Suprapubic skin (tissue), 4 donors: ENCODE measurements at regions not wholly inside any gene's neighbourhood (a gene's known extent, or its start where the extent isn't known, plus 50 kb on each side); places are given as distances from the start of the nearest gene placed in this dataset.

Experiments
- DNase-seq, 2 donors: peaks; one replicate each; pipeline ENCODE4 v3.0.0-alpha.2; 2019; ENCODE audit warnings: low spot score in 2 of 2
- H3K27ac ChIP-seq: fragments of 200-600 bp; sonication (generic); one replicate; pipeline ENCODE4 v1.5.1; 2019
- H3K27me3 ChIP-seq: fragments of 200-600 bp; sonication (generic); one replicate; pipeline ENCODE4 v1.5.1; 2019
- H3K36me3 ChIP-seq: fragments of 200-600 bp; sonication (generic); one replicate; pipeline ENCODE4 v1.5.1; 2019
- H3K4me1 ChIP-seq: fragments of 200-600 bp; sonication (generic); one replicate; pipeline ENCODE4 v1.5.1; 2019
- H3K4me3 ChIP-seq: fragments of 200-600 bp; sonication (generic); one replicate; pipeline ENCODE4 v1.5.1; 2019; ENCODE audit warnings: mild to moderate bottlenecking
- H3K9me3 ChIP-seq: fragments of 200-600 bp; sonication (generic); one replicate; pipeline ENCODE4 v1.5.1; 2019
- CTCF ChIP-seq, 2 donors: fragments of 200-600 bp in 1 of 2; fragments of 450-650 bp in 1 of 2; sonication (generic) in 1 of 2; IDR thresholded peaks; one replicate each; pipeline ENCODE4 v1.5.1; 2016 to 2019; ENCODE audit warnings: antibody characterized with exemption in 2 of 2, mild to moderate bottlenecking in 1 of 2, moderate library complexity in 1 of 2
- EP300 ChIP-seq: sonication (generic); formaldehyde crosslinking; IDR thresholded peaks from one replicate; pipeline ENCODE4 v1.6.1; 2017; ENCODE audit warnings: antibody characterized with exemption
- POLR2A ChIP-seq, 2 donors: fragments of 450-650 bp; IDR thresholded peaks; one replicate each; pipeline ENCODE4 v1.6.1; 2017; ENCODE audit warnings: antibody characterized with exemption in 2 of 2, mild to moderate bottlenecking in 2 of 2, moderate library complexity in 2 of 2
- POLR2AphosphoS5 ChIP-seq, 3 donors: sonication (generic); formaldehyde crosslinking; IDR thresholded peaks; one replicate each; pipeline ENCODE4 v1.6.1; 2017; ENCODE audit warnings: antibody characterized with exemption in 3 of 3
- WGBS: methylation state at CpG from one replicate; pipeline ENCODE4 v1.1.5; 2018; 5-methylcytosine and 5-hydroxymethylcytosine counted together

GRCh38 chr13:103349211-103349980 lies 283.2 kb upstream of the SLC10A2 start:
- no peaks in the 10 kb centered on the region for H3K9me3 ChIP-seq
- DNase-seq: no peak
- no peaks in the 10 kb centered on the region for H3K36me3 ChIP-seq
- no peaks in the 10 kb centered on the region for H3K4me1 ChIP-seq
- no peak for TF ChIP-seq CTCF (IDR thresholded peaks at IDR 0.05)
- no peak for TF ChIP-seq EP300
- no peak for TF ChIP-seq POLR2AphosphoS5 (IDR thresholded peaks at IDR 0.05)
- no peak for TF ChIP-seq POLR2A (IDR thresholded peaks at IDR 0.05)
- WGBS: 28% methylated on average over 6 of the region's 6 CpGs
- H3K27ac ChIP-seq: no peak overlapping the region
- no peaks in the 10 kb centered on the region for H3K27me3 ChIP-seq
- H3K4me3 ChIP-seq: no peak overlapping the region

DNA sequence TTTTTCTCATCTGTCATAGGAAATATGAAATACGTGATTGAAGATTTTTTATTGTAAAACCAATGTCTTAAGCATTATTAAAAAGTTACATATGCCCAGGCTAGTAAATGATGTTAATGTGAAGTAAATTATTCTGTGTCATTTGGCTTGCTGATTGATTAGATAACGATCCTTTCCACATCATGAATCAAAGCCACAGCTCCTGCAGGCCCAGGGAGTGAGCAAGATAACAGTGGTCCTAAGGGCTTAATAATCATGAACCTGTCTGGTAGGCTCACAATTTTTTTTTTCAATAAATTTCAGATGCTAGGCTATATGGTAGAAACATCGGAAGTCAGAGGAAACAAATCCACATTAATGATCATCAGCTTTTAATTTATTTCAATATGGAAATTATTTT lies 269.0 kb upstream of the SLC10A2 start:
- H3K27me3 ChIP-seq: no peaks in the 10 kb centered on the region
- TF ChIP-seq CTCF (IDR thresholded peaks at IDR 0.05) (no peak), POLR2A (IDR thresholded peaks at IDR 0.05) (no peak), EP300 (no peak), POLR2AphosphoS5 (IDR thresholded peaks at IDR 0.05) (no peak)
- no peaks in the 10 kb centered on the region for H3K36me3 ChIP-seq
- 60% methylated on average over 3 of the region's 3 CpGs for WGBS
- DNase-seq: no peak
- H3K4me3 ChIP-seq: no peak overlapping the region
- H3K9me3 ChIP-seq: no peaks in the 10 kb centered on the region
- H3K27ac ChIP-seq: no peak overlapping the region
- no peaks in the 10 kb centered on the region for H3K4me1 ChIP-seq

DNA sequence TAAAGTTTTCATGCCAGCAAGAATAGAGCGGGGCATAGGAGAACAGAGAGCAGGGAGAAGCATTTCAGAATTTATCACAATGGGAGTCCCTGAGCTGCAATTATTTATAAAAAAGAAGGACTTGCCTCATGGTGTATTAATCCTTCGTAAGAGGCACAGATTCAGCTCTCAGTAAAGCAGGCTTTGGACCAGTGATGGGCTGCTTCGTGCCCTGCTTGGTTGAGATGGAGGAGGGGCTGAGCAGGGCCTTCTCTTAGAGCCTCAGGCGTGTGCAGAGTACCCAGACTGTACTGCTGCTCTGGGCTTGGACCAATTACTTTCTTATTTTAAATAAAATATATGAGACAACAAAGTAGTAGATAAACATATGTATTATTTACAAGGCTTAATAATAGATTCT lies 265.7 kb upstream of the SLC10A2 start:
- Histone ChIP-seq H3K27ac (no peak overlapping the region), H3K27me3 (no peaks in the 10 kb centered on the region), H3K36me3 (no peaks in the 10 kb centered on the region), H3K4me3 (no peak overlapping the region), H3K4me1 (no peaks in the 10 kb centered on the region), H3K9me3 (no peaks in the 10 kb centered on the region)
- DNase-seq: no peak
- TF ChIP-seq CTCF (IDR thresholded peaks at IDR 0.05) (no peak), POLR2A (IDR thresholded peaks at IDR 0.05) (no peak), EP300 (no peak), POLR2AphosphoS5 (IDR thresholded peaks at IDR 0.05) (no peak)
- WGBS: 83% methylated on average over 4 of the region's 4 CpGs

DNA sequence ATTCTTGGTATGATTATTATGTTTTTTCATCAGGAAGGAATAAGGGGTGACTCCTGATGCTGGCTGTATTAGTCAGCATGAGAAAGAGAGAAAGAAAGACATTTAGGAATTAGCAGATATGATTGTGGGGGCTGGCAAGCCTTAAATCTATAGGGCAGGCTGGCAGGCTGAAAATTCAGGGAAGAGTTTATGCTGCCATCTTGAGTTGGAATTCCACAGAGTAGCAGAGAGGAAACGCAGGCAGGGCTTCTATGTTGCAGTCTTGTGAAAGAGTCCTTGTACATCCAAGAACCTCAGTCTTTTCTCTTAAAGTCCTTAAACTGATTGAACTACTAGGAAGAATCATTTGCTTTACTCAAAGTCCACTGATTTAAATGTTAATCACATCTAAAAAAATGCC lies 262.7 kb upstream of the SLC10A2 start:
- Histone ChIP-seq H3K4me1 (no peaks in the 10 kb centered on the region), H3K4me3 (no peak overlapping the region), H3K27ac (no peak overlapping the region), H3K9me3 (no peaks in the 10 kb centered on the region), H3K27me3 (no peaks in the 10 kb centered on the region), H3K36me3 (no peaks in the 10 kb centered on the region)
- 60% methylated on average over 1 of the region's 1 CpG for WGBS
- TF ChIP-seq POLR2A (IDR thresholded peaks at IDR 0.05) (no peak), CTCF (IDR thresholded peaks at IDR 0.05) (no peak), POLR2AphosphoS5 (IDR thresholded peaks at IDR 0.05) (no peak), EP300 (no peak)
- no peak for DNase-seq

GRCh38 chr13:103326326-103326725 lies 260.1 kb upstream of the SLC10A2 start:
- WGBS: 84% methylated on average over 2 of the region's 2 CpGs
- H3K27ac ChIP-seq: no peak overlapping the region
- H3K27me3 ChIP-seq: no peaks in the 10 kb centered on the region
- H3K4me1 ChIP-seq: no peaks in the 10 kb centered on the region
- TF ChIP-seq CTCF (IDR thresholded peaks at IDR 0.05) (no peak), EP300 (no peak), POLR2A (IDR thresholded peaks at IDR 0.05) (no peak), POLR2AphosphoS5 (IDR thresholded peaks at IDR 0.05) (no peak)
- H3K9me3 ChIP-seq: no peaks in the 10 kb centered on the region
- no peaks in the 10 kb centered on the region for H3K36me3 ChIP-seq
- H3K4me3 ChIP-seq: no peak overlapping the region
- no peak for DNase-seq
